ENCODE measurements at regions not wholly inside any gene's neighbourhood (a gene's known extent, or its start where the extent isn't known, plus 50 kb on each side); places are given as distances from the start of the nearest gene placed in this dataset.
"Not testable (repeated sequence)": the region's sequence is repeated elsewhere in the genome, so short reads cannot be mapped to it uniquely, and the experiment has no call there.

- no peak for DNase-seq (ENCODE audit: low read depth)
- in situ Hi-C loops (cut with HindIII; ENCODE audit: low pct_unique_long_range_greater_than_20kb, low sequenced_read_pairs), result no loop called here
Observed at GRCh38 chr7:47074702-47075153, 507.2 kb downstream of the TNS3 start.

DNA sequence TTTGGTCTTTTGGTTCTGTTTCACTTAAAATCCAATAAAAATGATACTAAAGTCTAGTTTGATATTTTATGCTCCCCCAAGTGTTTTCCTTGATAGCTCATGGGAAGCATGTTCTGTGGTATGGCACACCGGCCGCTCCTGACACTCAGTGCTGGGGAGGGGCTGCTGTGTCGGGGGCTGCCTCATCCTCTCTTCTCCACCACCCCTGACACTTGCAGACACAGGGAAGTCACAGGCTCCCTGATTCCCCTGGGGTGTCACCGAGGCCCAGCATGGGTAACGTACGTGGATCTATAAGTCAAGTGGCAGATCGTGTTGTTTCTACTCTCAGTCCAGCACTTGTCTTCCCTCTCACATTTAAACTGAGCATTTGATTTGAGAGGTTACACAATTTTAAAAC is 508.6 kb downstream of the TNS3 start:
- in situ Hi-C loops (cut with HindIII; ENCODE audit: low pct_unique_long_range_greater_than_20kb, low sequenced_read_pairs), result no loop called here
- no peak for DNase-seq (ENCODE audit: low read depth)

DNA sequence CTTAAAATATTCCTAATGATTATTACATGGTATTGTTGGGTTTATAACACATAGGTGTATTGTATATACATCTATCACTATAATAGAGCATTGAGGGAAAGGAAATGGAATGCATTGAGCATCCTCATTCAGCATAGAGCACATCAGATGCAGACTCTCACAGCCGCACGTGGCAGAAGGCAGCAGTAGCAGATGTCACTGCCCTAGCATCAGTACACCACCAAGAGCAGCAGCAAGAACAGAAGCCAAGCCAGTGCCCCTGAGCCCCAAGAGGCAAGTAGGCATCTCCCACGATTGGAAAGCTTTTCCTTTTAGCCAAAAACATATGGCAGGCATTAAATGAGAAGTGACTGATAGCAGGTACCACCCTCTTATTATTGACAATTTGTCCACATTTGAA is 510.0 kb downstream of the TNS3 start:
- in situ Hi-C loops (cut with HindIII; ENCODE audit: low pct_unique_long_range_greater_than_20kb, low sequenced_read_pairs), result no loop called here
- DNase-seq (ENCODE audit: low read depth), result no peak

DNA sequence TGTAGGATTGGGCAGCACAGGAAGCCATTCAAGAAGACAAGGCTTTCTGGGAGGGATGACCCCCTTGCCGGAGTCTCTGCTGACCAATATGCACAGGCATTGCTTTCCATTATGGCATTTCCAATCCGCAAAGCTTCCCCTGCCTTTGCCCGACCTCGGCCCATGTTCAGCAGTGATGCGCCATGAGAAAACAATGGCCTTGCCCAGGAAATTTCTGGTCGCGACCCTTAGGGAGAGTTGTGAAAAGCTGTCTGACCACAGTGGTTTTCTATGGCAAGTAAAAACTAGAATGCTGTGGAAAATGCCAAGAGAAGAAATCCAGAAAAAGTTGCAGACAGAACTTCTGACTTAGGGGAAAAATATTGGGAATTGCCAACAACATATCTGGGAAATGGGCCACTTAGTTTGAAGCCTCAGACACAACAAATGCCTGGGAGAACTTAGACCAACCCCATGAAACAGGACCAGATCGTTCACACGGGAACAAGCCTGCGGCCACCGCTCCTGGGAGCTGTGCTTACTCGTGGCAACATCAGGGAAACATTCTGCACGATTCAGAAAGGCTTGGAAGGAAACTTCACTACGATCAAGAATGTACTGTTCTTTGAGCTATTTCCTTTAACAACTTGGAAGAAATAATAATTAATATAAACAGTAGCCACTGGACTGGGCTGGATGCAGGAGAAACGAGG is 512.4 kb downstream of the TNS3 start:
- DNase-seq (ENCODE audit: low read depth), result no peak
- in situ Hi-C loops (cut with HindIII; ENCODE audit: low pct_unique_long_range_greater_than_20kb, low sequenced_read_pairs), result no loop called here

- in situ Hi-C loops (cut with HindIII; ENCODE audit: low pct_unique_long_range_greater_than_20kb, low sequenced_read_pairs), result no loop called here
- DNase-seq (ENCODE audit: low read depth), result no peak
Observed at GRCh38 chr7:47066976-47067614, 514.8 kb downstream of the TNS3 start.

- in situ Hi-C loops (cut with HindIII; ENCODE audit: low pct_unique_long_range_greater_than_20kb, low sequenced_read_pairs), result no loop called here
- DNase-seq (ENCODE audit: low read depth), result no peak
Observed at GRCh38 chr7:47056731-47057130, 525.2 kb downstream of the TNS3 start.

DNA sequence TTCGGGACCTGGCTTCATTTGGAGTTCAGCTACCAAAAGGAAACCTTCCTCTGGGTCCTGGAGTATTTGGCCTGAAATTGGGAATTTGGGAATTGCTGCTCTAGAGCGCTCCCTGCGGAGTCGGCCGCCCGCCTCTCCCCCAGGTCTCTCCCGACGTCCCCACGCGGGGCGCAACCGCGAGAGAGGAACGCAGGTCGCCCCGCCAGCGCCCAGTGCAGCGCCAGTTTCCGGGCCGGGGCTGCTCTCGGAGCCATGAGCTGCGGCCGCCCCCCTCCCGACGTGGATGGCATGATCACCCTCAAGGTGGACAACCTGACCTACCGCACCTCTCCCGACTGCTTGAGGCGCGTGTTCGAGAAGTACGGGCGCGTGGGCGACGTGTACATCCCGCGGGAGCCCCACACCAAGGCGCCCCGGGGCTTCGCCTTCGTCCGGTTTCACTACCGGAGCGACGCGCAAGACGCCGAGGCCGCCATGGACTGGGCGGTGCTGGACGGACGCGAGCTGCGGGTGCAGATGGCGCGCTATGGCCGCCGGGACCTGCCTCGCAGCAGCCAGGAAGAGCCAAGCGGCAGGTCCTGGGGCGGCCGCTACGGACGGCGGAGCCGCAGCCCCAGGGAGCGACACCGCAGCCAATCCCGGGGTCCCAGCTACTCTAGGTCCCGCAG is 529.2 kb downstream of the TNS3 start:
- DNase-seq (ENCODE audit: low read depth); in situ Hi-C loops (cut with HindIII; ENCODE audit: low pct_unique_long_range_greater_than_20kb, low sequenced_read_pairs): not testable (repeated sequence)

DNA sequence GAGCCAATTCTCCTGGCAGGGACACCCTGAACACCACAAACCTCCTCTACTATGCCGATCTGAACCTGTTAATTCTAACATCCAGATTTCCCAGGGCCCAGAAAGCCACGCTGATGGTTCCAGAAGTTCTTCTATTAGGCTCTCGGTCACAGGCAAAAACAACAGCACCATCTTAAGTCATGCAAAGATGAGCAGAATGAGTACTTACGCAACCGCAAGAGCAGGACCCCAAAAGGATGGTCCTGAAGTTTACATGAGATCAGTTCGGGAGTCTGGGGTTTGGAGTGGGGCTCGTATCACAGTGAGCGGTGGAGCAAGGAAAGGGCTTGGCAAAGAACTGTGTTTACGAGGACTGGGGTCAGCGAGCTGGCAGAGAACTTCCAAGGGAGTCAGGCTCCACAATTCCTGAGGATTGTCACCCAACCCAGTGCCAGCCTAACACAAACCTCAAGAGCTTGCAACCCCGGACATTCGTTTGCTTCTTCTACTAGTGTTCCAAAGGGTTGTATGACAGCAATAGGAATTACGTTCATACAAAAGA is 532.6 kb downstream of the TNS3 start:
- DNase-seq (ENCODE audit: low read depth), result no peak
- in situ Hi-C loops (cut with HindIII; ENCODE audit: low pct_unique_long_range_greater_than_20kb, low sequenced_read_pairs), result no loop called here

DNA sequence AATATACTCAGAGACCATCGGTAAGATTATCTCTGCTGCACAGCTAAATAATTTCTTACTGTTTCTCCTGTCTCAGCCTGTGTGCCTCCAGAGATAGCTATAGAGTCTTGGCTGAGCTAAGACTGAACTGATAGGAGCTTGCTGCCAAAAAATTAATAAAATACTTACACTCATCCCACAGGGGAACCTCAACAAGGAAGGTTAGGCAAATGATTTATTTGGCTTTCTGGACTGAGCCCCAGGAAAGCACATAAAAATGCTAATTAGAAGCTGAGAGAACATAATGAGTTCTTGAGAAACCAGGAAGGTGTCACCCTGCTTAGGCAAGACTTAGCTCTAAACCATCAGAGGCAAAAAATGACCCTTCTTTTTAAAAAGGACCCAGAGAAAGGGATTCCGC is 534.5 kb downstream of the TNS3 start:
- DNase-seq (ENCODE audit: low read depth), result no peak
- in situ Hi-C loops (cut with HindIII; ENCODE audit: low pct_unique_long_range_greater_than_20kb, low sequenced_read_pairs), result no loop called here

GRCh38 chr7:47046949-47047348 is 535.0 kb downstream of the TNS3 start:
- in situ Hi-C loops (cut with HindIII; ENCODE audit: low pct_unique_long_range_greater_than_20kb, low sequenced_read_pairs), result no loop called here
- DNase-seq (ENCODE audit: low read depth), result no peak

DNA sequence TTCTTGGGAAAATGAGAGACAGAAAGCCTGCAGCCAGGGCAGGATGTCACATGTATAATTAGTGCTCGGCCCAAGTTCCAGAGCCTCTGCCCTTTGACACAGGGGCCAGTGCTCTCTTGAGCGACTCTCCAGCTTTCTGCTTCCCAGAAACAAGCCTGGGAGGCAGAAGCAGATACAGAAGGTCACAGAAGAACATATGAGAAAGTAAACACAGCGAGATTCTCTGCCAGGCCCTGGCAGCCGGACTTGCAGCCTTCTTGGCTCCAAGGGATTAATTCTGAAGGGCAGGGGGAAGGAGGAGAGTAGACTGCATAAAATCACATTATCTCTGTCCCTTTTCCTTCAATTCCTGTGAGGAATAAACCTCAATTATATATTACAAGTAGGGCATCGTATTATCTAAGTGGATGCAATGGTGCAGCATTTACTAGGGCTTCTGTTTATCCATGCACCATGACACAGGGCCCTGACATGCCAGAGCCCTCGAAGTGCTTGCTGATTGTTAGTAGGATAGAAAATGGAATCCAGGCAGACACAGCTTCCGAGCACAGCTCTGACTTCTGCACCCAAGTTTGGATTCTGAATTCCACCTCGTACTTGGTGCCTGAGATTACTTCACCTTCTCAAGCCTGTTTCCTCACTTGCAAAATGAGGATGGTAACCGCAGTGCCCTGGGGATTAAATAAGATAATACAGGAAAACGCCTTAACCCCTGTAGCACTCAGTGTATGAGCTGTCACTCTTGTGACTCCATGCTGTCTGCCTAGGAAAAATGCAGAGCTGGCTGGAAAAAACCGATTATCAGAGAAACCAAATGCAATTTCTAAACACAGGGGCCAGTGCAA is 536.5 kb downstream of the TNS3 start:
- DNase-seq (ENCODE audit: low read depth), result no peak
- in situ Hi-C loops (cut with HindIII; ENCODE audit: low pct_unique_long_range_greater_than_20kb, low sequenced_read_pairs), result no loop called here

- DNase-seq (ENCODE audit: low read depth), result no peak
- in situ Hi-C loops (cut with HindIII; ENCODE audit: low pct_unique_long_range_greater_than_20kb, low sequenced_read_pairs), result no loop called here
Observed at GRCh38 chr7:47044625-47045024, 537.3 kb downstream of the TNS3 start.

DNA sequence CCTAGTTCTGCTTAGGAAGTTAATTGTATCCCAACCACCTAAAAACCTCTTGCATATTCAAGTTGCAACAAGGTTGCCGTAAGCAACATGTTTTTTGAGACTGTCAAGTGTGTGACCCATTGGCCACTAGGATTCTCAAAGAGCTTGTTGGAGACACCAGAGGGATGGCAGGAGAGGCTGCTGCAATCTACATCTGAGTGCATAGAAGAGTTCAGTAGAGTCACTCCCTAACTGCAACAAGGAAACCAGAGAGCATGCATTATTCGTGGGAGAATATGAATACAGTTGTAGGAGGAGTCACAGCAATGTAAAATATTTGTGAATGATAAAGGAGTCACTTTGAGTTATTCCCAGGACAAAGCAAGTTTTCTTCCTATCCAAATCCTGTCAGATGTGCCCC is 538.6 kb downstream of the TNS3 start:
- in situ Hi-C loops (cut with HindIII; ENCODE audit: low pct_unique_long_range_greater_than_20kb, low sequenced_read_pairs), result no loop called here
- no peak for DNase-seq (ENCODE audit: low read depth)

GRCh38 chr7:47042669-47043068 is 539.2 kb downstream of the TNS3 start:
- no peak for DNase-seq (ENCODE audit: low read depth)
- in situ Hi-C loops (cut with HindIII; ENCODE audit: low pct_unique_long_range_greater_than_20kb, low sequenced_read_pairs), result no loop called here

GRCh38 chr7:47040795-47041347 is 541.0 kb downstream of the TNS3 start:
- DNase-seq (ENCODE audit: low read depth), result no peak
- in situ Hi-C loops (cut with HindIII; ENCODE audit: low pct_unique_long_range_greater_than_20kb, low sequenced_read_pairs), result no loop called here

DNA sequence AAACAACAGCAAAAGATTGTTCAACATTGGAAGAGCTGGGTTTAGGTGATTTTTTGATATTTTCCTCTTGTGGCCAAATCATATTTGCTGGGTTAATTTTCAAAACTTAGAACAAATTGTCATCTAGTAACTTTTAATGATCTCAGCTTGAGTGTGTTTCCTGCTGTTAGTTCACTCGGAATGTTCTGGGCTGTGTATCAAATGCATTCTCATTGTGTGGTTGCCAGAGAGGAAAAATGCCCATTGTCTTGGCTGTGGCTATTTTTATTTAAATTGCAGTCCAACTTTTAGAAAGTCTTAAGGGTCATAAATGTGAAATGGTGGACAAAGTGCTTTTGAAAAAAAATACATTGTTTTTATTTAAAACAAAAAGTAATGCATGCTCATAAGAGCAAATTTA is 542.0 kb downstream of the TNS3 start:
- no peak for DNase-seq (ENCODE audit: low read depth)
- in situ Hi-C loops (cut with HindIII; ENCODE audit: low pct_unique_long_range_greater_than_20kb, low sequenced_read_pairs), result no loop called here

GRCh38 chr7:47039089-47039648 is 542.7 kb downstream of the TNS3 start:
- in situ Hi-C loops (cut with HindIII; ENCODE audit: low pct_unique_long_range_greater_than_20kb, low sequenced_read_pairs), result no loop called here

GRCh38 chr7:47038621-47039020 is 543.3 kb downstream of the TNS3 start:
- no peak for DNase-seq (ENCODE audit: low read depth)
- in situ Hi-C loops (cut with HindIII; ENCODE audit: low pct_unique_long_range_greater_than_20kb, low sequenced_read_pairs), result no loop called here

More at GRCh38 chr7:47039089-47039648, 542.7 kb downstream of the TNS3 start:
- no peak for DNase-seq (ENCODE audit: low read depth)

All from Caki2 (cell line).